Activated CD4-positive, CD25-positive, alpha-beta regulatory T cell treated with anti-CD3 and anti-CD28 coated beads, Interleukin-2, amount 50 U/mL, for 16 hours (primary cell): ENCODE measurements at regions not wholly inside any gene's neighbourhood (a gene's known extent, or its start where the extent isn't known, plus 50 kb on each side); places are given as distances from the start of the nearest gene placed in this dataset.
"Not testable (repeated sequence)": the region's sequence is repeated elsewhere in the genome, so short reads cannot be mapped to it uniquely, and the experiment has no call there.

Source experiments
- DNase-seq: peaks from one replicate; pipeline ENCODE4 v3.0.0-alpha.2; 2020; ENCODE audit warnings: low read depth, low spot score

- DNase-seq: no peak
Measured at GRCh38 chr3:187850258-187850921, 105.1 kb upstream of the BCL6 start.

GRCh38 chr3:187852842-187853730 is 107.8 kb upstream of the BCL6 start:
- no peak for DNase-seq

GRCh38 chr3:187855131-187855530 is 109.9 kb upstream of the BCL6 start:
- no peak for DNase-seq

GRCh38 chr3:187856555-187856954 is 111.3 kb upstream of the BCL6 start:
- no peak for DNase-seq

- no peak for DNase-seq
Measured at GRCh38 chr3:187858041-187858440, 112.8 kb upstream of the BCL6 start.

- DNase-seq: no peak
Measured at GRCh38 chr3:187858711-187859110, 113.4 kb upstream of the BCL6 start.

- DNase-seq: not testable (repeated sequence)
Measured at GRCh38 chr3:187862701-187863277, 117.5 kb upstream of the BCL6 start.

- DNase-seq: no peak
Measured at GRCh38 chr3:187870360-187871203, 125.3 kb upstream of the BCL6 start.

GRCh38 chr3:187871204-187871591 is 125.9 kb upstream of the BCL6 start:
- DNase-seq: no peak

- DNase-seq: no peak
Measured at GRCh38 chr3:187871848-187872247, 126.6 kb upstream of the BCL6 start.

- DNase-seq: no peak
Measured at GRCh38 chr3:187873843-187874242, 128.6 kb upstream of the BCL6 start.

GRCh38 chr3:187875863-187876262 is 130.6 kb upstream of the BCL6 start:
- no peak for DNase-seq

- no peak for DNase-seq
Measured at GRCh38 chr3:187878772-187879518, 133.7 kb upstream of the BCL6 start.

GRCh38 chr3:187880441-187880840 is 135.2 kb upstream of the BCL6 start:
- DNase-seq: no peak

- DNase-seq: no peak
Measured at GRCh38 chr3:187880851-187881250, 135.6 kb upstream of the BCL6 start.

- DNase-seq: no peak
Measured at GRCh38 chr3:187888701-187889100, 143.4 kb upstream of the BCL6 start.

- DNase-seq: no peak
Measured at GRCh38 chr3:187889106-187889505, 143.8 kb upstream of the BCL6 start.

- no peak for DNase-seq
Measured at GRCh38 chr3:187889601-187890404, 144.5 kb upstream of the BCL6 start.

- DNase-seq: not testable (repeated sequence)
Measured at GRCh38 chr3:187890405-187890752, 145.1 kb upstream of the BCL6 start.

GRCh38 chr3:187896646-187897045 is 151.4 kb upstream of the BCL6 start:
- DNase-seq: no peak
